ENCODE measurements at regions not wholly inside any gene's neighbourhood (a gene's known extent, or its start where the extent isn't known, plus 50 kb on each side); places are given as distances from the start of the nearest gene placed in this dataset.

DNA sequence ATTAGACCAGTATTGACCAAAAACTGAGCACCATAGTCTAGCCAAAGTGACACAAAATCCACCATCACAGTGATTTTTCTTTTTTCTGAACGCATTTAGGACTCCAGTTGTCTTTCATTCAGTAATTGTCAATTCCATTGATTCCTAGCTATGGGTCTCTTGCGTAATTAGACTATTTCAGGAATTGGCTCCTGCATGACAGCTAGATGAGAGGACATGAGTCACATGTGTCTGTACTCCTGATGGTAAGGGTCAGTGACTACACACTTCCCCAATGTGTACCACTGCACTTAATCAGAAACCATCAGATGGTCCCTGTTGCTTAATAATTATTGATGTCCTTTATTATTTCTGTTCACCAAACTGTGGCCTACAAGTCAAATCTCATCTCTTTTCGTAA, 469.5 kb downstream of the POM121L12 start:
- H3K27me3 ChIP-seq (ENCODE audit: control insufficient read depth in 3 of 3, insufficient read depth in 3 of 3, low read depth in 1 of 3, low read length in 3 of 3) = no peaks in the 10 kb centered on the region
- H4K91ac ChIP-seq (ENCODE audit: low read depth, low read length, poor library complexity) = no peak overlapping the region
- H3K18ac ChIP-seq (ENCODE audit: low read length) = no peak overlapping the region
- no peak overlapping the region for H2AFZ ChIP-seq (ENCODE audit: low read length)
- no peak overlapping the region for H2BK15ac ChIP-seq (ENCODE audit: low read length)
- no peak overlapping the region for H3K23ac ChIP-seq (ENCODE audit: low read depth, low read length, poor library complexity)
- no peaks in the 10 kb centered on the region for H3K79me1 ChIP-seq (ENCODE audit: low read depth, low read length)
- no peak overlapping the region for H3K4me3 ChIP-seq (ENCODE audit: low read length in 2 of 2)
- H3K36me3 ChIP-seq (replicated peaks in 1 of 2; ENCODE audit: control insufficient read depth in 2 of 2, insufficient read depth in 2 of 2, low read length in 2 of 2) = no peaks in the 10 kb centered on the region
- H3K4me2 ChIP-seq (ENCODE audit: insufficient read depth, low read length, poor library complexity, severe bottlenecking) = no peak overlapping the region
- H2BK12ac ChIP-seq (ENCODE audit: low read length) = no peak overlapping the region
- WGBS, 2 donors (ENCODE audit: extremely low coverage in 2 of 2, insufficient read length in 2 of 2, insufficient replicate concordance in 1 of 2) = no CpG with 5 or more reads among the region's 3 CpGs
- H3K4me1 ChIP-seq (ENCODE audit: control insufficient read depth in 2 of 2, insufficient read depth in 1 of 2, low read depth in 1 of 2, low read length in 2 of 2) = no peaks in the 10 kb centered on the region
- H2BK120ac ChIP-seq (ENCODE audit: low read depth, low read length) = no peak overlapping the region
- no peaks in the 10 kb centered on the region for H3K9me3 ChIP-seq (replicated peaks in 1 of 2; ENCODE audit: control insufficient read depth in 2 of 2, insufficient read depth in 1 of 2, low read depth in 1 of 2, low read length in 2 of 2)
- H2AK5ac ChIP-seq (ENCODE audit: low read depth, low read length) = no peak overlapping the region
- H2BK5ac ChIP-seq (ENCODE audit: low read length) = no peak overlapping the region
- no peak for DNase-seq (ENCODE audit: low spot score)
- no peak overlapping the region for H3K14ac ChIP-seq (ENCODE audit: low read length)
- H4K8ac ChIP-seq (ENCODE audit: low read depth, low read length) = no peak overlapping the region
- H3K27ac ChIP-seq (replicated peaks; ENCODE audit: low read length) = no peak overlapping the region
- no peak overlapping the region for H3K9ac ChIP-seq (ENCODE audit: low read depth, low read length, poor library complexity)
- no peak overlapping the region for H3K4ac ChIP-seq (ENCODE audit: low read length)

DNA sequence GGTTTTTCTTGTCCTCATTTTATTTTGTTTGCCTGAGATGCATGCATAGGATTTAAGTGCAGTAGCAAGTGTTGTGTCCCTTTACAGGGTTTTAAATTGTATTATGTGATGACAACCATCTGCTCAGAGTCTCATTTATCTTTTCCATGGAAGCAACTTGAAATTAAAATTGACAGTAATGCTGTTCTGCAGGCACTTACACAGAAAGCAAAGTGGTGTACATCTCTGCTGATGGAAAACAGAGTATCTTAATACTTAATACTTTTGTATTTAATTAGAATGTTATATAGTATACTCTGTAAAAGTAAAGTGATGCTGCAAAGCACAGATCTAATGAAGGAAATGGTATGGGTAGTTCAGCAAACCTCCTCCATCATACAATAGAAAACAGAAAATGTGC, 482.9 kb downstream of the POM121L12 start:
- H4K8ac ChIP-seq (ENCODE audit: low read depth, low read length) = no peak overlapping the region
- H2BK15ac ChIP-seq (ENCODE audit: low read length) = no peak overlapping the region
- H4K91ac ChIP-seq (ENCODE audit: low read depth, low read length, poor library complexity) = no peak overlapping the region
- H2BK5ac ChIP-seq (ENCODE audit: low read length) = no peak overlapping the region
- H3K18ac ChIP-seq (ENCODE audit: low read length) = no peak overlapping the region
- no peaks in the 10 kb centered on the region for H3K36me3 ChIP-seq (replicated peaks in 1 of 2; ENCODE audit: control insufficient read depth in 2 of 2, insufficient read depth in 2 of 2, low read length in 2 of 2)
- H3K9ac ChIP-seq (ENCODE audit: low read depth, low read length, poor library complexity) = no peak overlapping the region
- no peak overlapping the region for H3K23ac ChIP-seq (ENCODE audit: low read depth, low read length, poor library complexity)
- no peak overlapping the region for H3K27ac ChIP-seq (replicated peaks; ENCODE audit: low read length)
- no peak overlapping the region for H2BK120ac ChIP-seq (ENCODE audit: low read depth, low read length)
- H3K9me3 ChIP-seq (replicated peaks in 1 of 2; ENCODE audit: control insufficient read depth in 2 of 2, insufficient read depth in 1 of 2, low read depth in 1 of 2, low read length in 2 of 2) = no peaks in the 10 kb centered on the region
- H3K79me1 ChIP-seq (ENCODE audit: low read depth, low read length) = no peaks in the 10 kb centered on the region
- H3K27me3 ChIP-seq (ENCODE audit: control insufficient read depth in 3 of 3, insufficient read depth in 3 of 3, low read depth in 1 of 3, low read length in 3 of 3) = no peaks in the 10 kb centered on the region
- H2BK12ac ChIP-seq (ENCODE audit: low read length) = no peak overlapping the region
- no peak overlapping the region for H3K14ac ChIP-seq (ENCODE audit: low read length)
- no peak for DNase-seq (ENCODE audit: low spot score)
- no peak overlapping the region for H3K4ac ChIP-seq (ENCODE audit: low read length)
- no peak overlapping the region for H3K4me3 ChIP-seq (ENCODE audit: low read length in 2 of 2)
- H3K4me2 ChIP-seq (ENCODE audit: insufficient read depth, low read length, poor library complexity, severe bottlenecking) = no peak overlapping the region
- no peak overlapping the region for H2AFZ ChIP-seq (ENCODE audit: low read length)
- no peak overlapping the region for H2AK5ac ChIP-seq (ENCODE audit: low read depth, low read length)
- no peaks in the 10 kb centered on the region for H3K4me1 ChIP-seq (ENCODE audit: control insufficient read depth in 2 of 2, insufficient read depth in 1 of 2, low read depth in 1 of 2, low read length in 2 of 2)

DNA sequence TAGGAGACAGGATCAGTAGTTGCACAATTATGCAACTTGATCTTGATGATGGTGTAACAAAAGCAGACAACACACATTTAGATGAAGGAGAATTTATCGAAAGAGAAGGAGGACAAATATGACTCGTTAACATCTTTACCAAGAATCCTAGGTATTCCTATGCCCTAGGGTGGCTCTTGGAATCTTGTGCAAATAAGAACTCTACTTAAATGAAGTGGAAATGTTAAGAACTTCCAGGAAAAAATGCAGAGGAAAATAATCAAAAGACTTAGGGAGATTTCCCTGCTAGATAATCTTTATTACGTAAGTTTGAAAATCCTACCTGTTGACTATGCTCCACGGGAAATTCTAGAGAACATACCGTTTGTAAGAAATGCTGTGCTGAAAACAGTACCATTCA, 485.4 kb downstream of the POM121L12 start:
- no peak overlapping the region for H2BK15ac ChIP-seq (ENCODE audit: low read length)
- no peak overlapping the region for H4K8ac ChIP-seq (ENCODE audit: low read depth, low read length)
- no peaks in the 10 kb centered on the region for H3K79me1 ChIP-seq (ENCODE audit: low read depth, low read length)
- no peak overlapping the region for H2AFZ ChIP-seq (ENCODE audit: low read length)
- H3K23ac ChIP-seq (ENCODE audit: low read depth, low read length, poor library complexity) = no peak overlapping the region
- no peaks in the 10 kb centered on the region for H3K4me1 ChIP-seq (ENCODE audit: control insufficient read depth in 2 of 2, insufficient read depth in 1 of 2, low read depth in 1 of 2, low read length in 2 of 2)
- no CpG with 5 or more reads among the region's 5 CpGs for WGBS, 2 donors (ENCODE audit: extremely low coverage in 2 of 2, insufficient read length in 2 of 2, insufficient replicate concordance in 1 of 2)
- H2BK12ac ChIP-seq (ENCODE audit: low read length) = no peak overlapping the region
- no peak overlapping the region for H2BK5ac ChIP-seq (ENCODE audit: low read length)
- H2BK120ac ChIP-seq (ENCODE audit: low read depth, low read length) = no peak overlapping the region
- no peak overlapping the region for H3K4me2 ChIP-seq (ENCODE audit: insufficient read depth, low read length, poor library complexity, severe bottlenecking)
- no peak overlapping the region for H3K4ac ChIP-seq (ENCODE audit: low read length)
- H2AK5ac ChIP-seq (ENCODE audit: low read depth, low read length) = no peak overlapping the region
- no peaks in the 10 kb centered on the region for H3K27me3 ChIP-seq (ENCODE audit: control insufficient read depth in 3 of 3, insufficient read depth in 3 of 3, low read depth in 1 of 3, low read length in 3 of 3)
- H3K9ac ChIP-seq (ENCODE audit: low read depth, low read length, poor library complexity) = no peak overlapping the region
- H3K4me3 ChIP-seq (ENCODE audit: low read length in 2 of 2) = no peak overlapping the region
- H3K9me3 ChIP-seq (replicated peaks in 1 of 2; ENCODE audit: control insufficient read depth in 2 of 2, insufficient read depth in 1 of 2, low read depth in 1 of 2, low read length in 2 of 2) = no peaks in the 10 kb centered on the region
- no peak overlapping the region for H4K91ac ChIP-seq (ENCODE audit: low read depth, low read length, poor library complexity)
- DNase-seq (ENCODE audit: low spot score) = no peak
- no peak overlapping the region for H3K18ac ChIP-seq (ENCODE audit: low read length)
- no peak overlapping the region for H3K27ac ChIP-seq (replicated peaks; ENCODE audit: low read length)
- no peaks in the 10 kb centered on the region for H3K36me3 ChIP-seq (replicated peaks in 1 of 2; ENCODE audit: control insufficient read depth in 2 of 2, insufficient read depth in 2 of 2, low read length in 2 of 2)
- H3K14ac ChIP-seq (ENCODE audit: low read length) = no peak overlapping the region

DNA sequence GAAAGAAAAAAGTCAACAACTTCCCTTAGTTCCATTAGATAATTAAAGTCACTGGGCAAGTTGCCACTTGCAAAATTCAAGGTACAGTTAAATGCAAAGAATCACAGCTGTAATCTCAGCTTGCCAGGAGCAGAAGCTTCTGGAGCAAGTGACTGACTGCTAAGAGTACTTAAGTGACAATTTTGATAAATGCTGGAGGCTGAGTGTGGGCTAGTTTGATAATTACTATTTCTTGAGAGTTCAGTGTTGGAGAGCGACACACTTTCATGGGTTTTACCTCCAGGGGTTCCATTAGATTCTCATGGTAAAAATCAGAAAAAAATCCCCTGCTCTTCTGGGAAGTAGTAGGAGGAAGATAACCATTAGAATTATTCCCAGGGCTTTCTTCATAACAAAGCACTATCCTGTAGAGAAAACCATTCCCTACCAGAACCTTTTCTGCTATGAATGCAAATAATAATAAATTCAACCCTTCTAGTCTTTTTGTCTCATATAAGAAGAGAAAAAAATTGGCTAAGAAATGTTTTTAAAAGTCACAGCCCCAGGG, 486.3 kb downstream of the POM121L12 start:
- H2AFZ ChIP-seq (ENCODE audit: low read length) = no peak overlapping the region
- H4K91ac ChIP-seq (ENCODE audit: low read depth, low read length, poor library complexity) = no peak overlapping the region
- H3K27ac ChIP-seq (replicated peaks; ENCODE audit: low read length) = no peak overlapping the region
- H2BK12ac ChIP-seq (ENCODE audit: low read length) = no peak overlapping the region
- no peaks in the 10 kb centered on the region for H3K79me1 ChIP-seq (ENCODE audit: low read depth, low read length)
- WGBS, 2 donors (ENCODE audit: extremely low coverage in 2 of 2, insufficient read length in 2 of 2, insufficient replicate concordance in 1 of 2) = no CpG with 5 or more reads among the region's 1 CpG
- no peak overlapping the region for H2BK5ac ChIP-seq (ENCODE audit: low read length)
- no peaks in the 10 kb centered on the region for H3K27me3 ChIP-seq (ENCODE audit: control insufficient read depth in 3 of 3, insufficient read depth in 3 of 3, low read depth in 1 of 3, low read length in 3 of 3)
- H3K4me3 ChIP-seq (ENCODE audit: low read length in 2 of 2) = no peak overlapping the region
- H3K14ac ChIP-seq (ENCODE audit: low read length) = no peak overlapping the region
- no peak overlapping the region for H3K18ac ChIP-seq (ENCODE audit: low read length)
- H2AK5ac ChIP-seq (ENCODE audit: low read depth, low read length) = no peak overlapping the region
- no peak overlapping the region for H2BK15ac ChIP-seq (ENCODE audit: low read length)
- H3K4me1 ChIP-seq (ENCODE audit: control insufficient read depth in 2 of 2, insufficient read depth in 1 of 2, low read depth in 1 of 2, low read length in 2 of 2) = no peaks in the 10 kb centered on the region
- no peak overlapping the region for H3K23ac ChIP-seq (ENCODE audit: low read depth, low read length, poor library complexity)
- H3K36me3 ChIP-seq (replicated peaks in 1 of 2; ENCODE audit: control insufficient read depth in 2 of 2, insufficient read depth in 2 of 2, low read length in 2 of 2) = no peaks in the 10 kb centered on the region
- no peak overlapping the region for H2BK120ac ChIP-seq (ENCODE audit: low read depth, low read length)
- no peak overlapping the region for H3K4ac ChIP-seq (ENCODE audit: low read length)
- H3K9me3 ChIP-seq (replicated peaks in 1 of 2; ENCODE audit: control insufficient read depth in 2 of 2, insufficient read depth in 1 of 2, low read depth in 1 of 2, low read length in 2 of 2) = no peaks in the 10 kb centered on the region
- DNase-seq (ENCODE audit: low spot score) = no peak
- no peak overlapping the region for H3K4me2 ChIP-seq (ENCODE audit: insufficient read depth, low read length, poor library complexity, severe bottlenecking)
- no peak overlapping the region for H3K9ac ChIP-seq (ENCODE audit: low read depth, low read length, poor library complexity)
- H4K8ac ChIP-seq (ENCODE audit: low read depth, low read length) = no peak overlapping the region

Data from neuronal stem cell (in vitro differentiated cells).